DND-41 (cell line): ENCODE measurements at regions not wholly inside any gene's neighbourhood (a gene's known extent, or its start where the extent isn't known, plus 50 kb on each side); places are given as distances from the start of the nearest gene placed in this dataset.

Experiments used
- ATAC-seq: fragments of 200-7000 bp; cut with Tn5 transposase; 3 replicates; pipeline ENCODE4 v1.9.1; 2021; ENCODE audit warnings: low read depth; ENCODE audit not compliant: insufficient read depth
- DNase-seq: peaks from one replicate; pipeline ENCODE4 v3.0.0-alpha.2; 2020
- H2AFZ ChIP-seq: 2 replicates; pipeline ENCODE4 v1.6.0; 2012; ENCODE audit warnings: low read depth, low read length
- H3K27ac ChIP-seq: 2 replicates; pipeline ENCODE4 v1.5.1; 2012; ENCODE audit warnings: low read length, inconsistent platforms
- H3K27me3 ChIP-seq: fragments of 200-600 bp; sonication (generic); 2 replicates; pipeline ENCODE4 v1.6.0; 2012; ENCODE audit warnings: low read length, mild to moderate bottlenecking, inconsistent platforms; ENCODE audit not compliant: insufficient read depth, poor library complexity
- H3K36me3 ChIP-seq: 2 replicates; pipeline ENCODE4 v1.5.1; 2012; ENCODE audit warnings: low read length, inconsistent platforms; ENCODE audit not compliant: insufficient read depth
- H3K4me1 ChIP-seq: 2 replicates; pipeline ENCODE4 v1.5.1; 2012; ENCODE audit warnings: mild to moderate bottlenecking, low read length; ENCODE audit not compliant: insufficient read depth
- H3K4me2 ChIP-seq: 2 replicates; pipeline ENCODE4 v1.6.0; 2012; ENCODE audit warnings: mild to moderate bottlenecking, moderate library complexity, low read length, inconsistent platforms; ENCODE audit not compliant: insufficient read depth
- H3K4me3 ChIP-seq, 2 experiments: fragments of 200-600 bp in 1 of 2; shearing (Covaris generic) in 1 of 2; 2 replicates each; pipeline ENCODE4 v1.5.1; 2012 to 2016; ENCODE audit warnings: inconsistent platforms in 2 of 2, low read length in 2 of 2, mild to moderate bottlenecking in 2 of 2, low read depth in 1 of 2, moderate library complexity in 1 of 2
- H3K79me2 ChIP-seq: 2 replicates; pipeline ENCODE4 v1.6.0; 2012; ENCODE audit warnings: low read length, inconsistent platforms; ENCODE audit not compliant: insufficient read depth
- H3K9ac ChIP-seq: 2 replicates; pipeline ENCODE4 v1.6.0; 2012; ENCODE audit warnings: low read depth, mild to moderate bottlenecking, inconsistent platforms, low read length, moderate library complexity
- H3K9me3 ChIP-seq: 2 replicates; pipeline ENCODE4 v1.5.1; 2012; ENCODE audit warnings: low read length, moderate library complexity, mild to moderate bottlenecking, inconsistent platforms; ENCODE audit not compliant: insufficient read depth, severe bottlenecking
- H4K20me1 ChIP-seq: 2 replicates; pipeline ENCODE4 v1.6.0; 2012; ENCODE audit warnings: low read length; ENCODE audit not compliant: insufficient read depth
- CTCF ChIP-seq: IDR thresholded peaks from 2 replicates; pipeline ENCODE4 v1.5.1; 2012; ENCODE audit warnings: borderline replicate concordance, low read length, moderate library complexity, mild to moderate bottlenecking; ENCODE audit not compliant: poor library complexity, severe bottlenecking; ENCODE audit errors: extremely low read depth
- EZH2 ChIP-seq: IDR thresholded peaks from 3 replicates; pipeline ENCODE4 v1.6.1; 2012; ENCODE audit warnings: borderline replicate concordance, low read depth, mild to moderate bottlenecking, moderate library complexity, low read length, inconsistent platforms; ENCODE audit not compliant: severe bottlenecking

- no peak for TF ChIP-seq EZH2
- TF ChIP-seq CTCF, result no peak
- Histone ChIP-seq H3K27ac (no peak overlapping the region), H3K27me3 (no peaks in the 10 kb centered on the region), H3K36me3 (peaks cover 98% of the 10 kb centered on the region), H3K9ac (no peak overlapping the region), H3K4me3 (no peak overlapping the region), H3K79me2 (no peaks in the 10 kb centered on the region), H2AFZ (no peak overlapping the region), H3K4me1 (no peaks in the 10 kb centered on the region), H4K20me1 (no peaks in the 10 kb centered on the region), H3K9me3 (peaks cover 35% of the 10 kb centered on the region), H3K4me2 (no peak overlapping the region)
- no peak for DNase-seq
- ATAC-seq, result no peak
Observed at GRCh38 chr15:25087137-25087536, 132.3 kb downstream of the SNRPN start.

GRCh38 chr15:25088261-25088790 is 133.5 kb downstream of the SNRPN start:
- Histone ChIP-seq H3K27ac (no peak overlapping the region), H2AFZ (no peak overlapping the region), H3K36me3 (peaks cover 94% of the 10 kb centered on the region), H3K4me1 (no peaks in the 10 kb centered on the region), H3K4me2 (no peak overlapping the region), H3K9ac (no peak overlapping the region), H3K27me3 (no peaks in the 10 kb centered on the region), H4K20me1 (no peaks in the 10 kb centered on the region), H3K79me2 (no peaks in the 10 kb centered on the region), H3K4me3 (no peak overlapping the region), H3K9me3 (peaks cover 28% of the 10 kb centered on the region)
- ATAC-seq (no peak), DNase-seq (no peak)
- no peak for TF ChIP-seq EZH2

GRCh38 chr15:25089577-25089976 is 134.8 kb downstream of the SNRPN start:
- DNase-seq (no peak), ATAC-seq (no peak)
- no peak overlapping the region for H3K4me3 ChIP-seq
- H3K27ac ChIP-seq, result no peak overlapping the region
- H3K27me3 ChIP-seq, result no peaks in the 10 kb centered on the region
- H3K9ac ChIP-seq, result no peak overlapping the region
- H2AFZ ChIP-seq, result no peak overlapping the region
- no peaks in the 10 kb centered on the region for H4K20me1 ChIP-seq
- TF ChIP-seq CTCF, result no peak
- TF ChIP-seq EZH2, result no peak
- peaks cover 20% of the 10 kb centered on the region for H3K9me3 ChIP-seq
- peaks cover 94% of the 10 kb centered on the region for H3K36me3 ChIP-seq
- no peaks in the 10 kb centered on the region for H3K4me1 ChIP-seq
- H3K4me2 ChIP-seq, result no peak overlapping the region
- no peaks in the 10 kb centered on the region for H3K79me2 ChIP-seq

GRCh38 chr15:25090073-25090733 is 135.4 kb downstream of the SNRPN start:
- no peak overlapping the region for H3K9ac ChIP-seq
- no peak overlapping the region for H3K4me3 ChIP-seq
- H3K4me2 ChIP-seq, result no peak overlapping the region
- peaks cover 94% of the 10 kb centered on the region for H3K36me3 ChIP-seq
- H3K9me3 ChIP-seq, result peaks cover 16% of the 10 kb centered on the region
- H3K27me3 ChIP-seq, result no peaks in the 10 kb centered on the region
- H4K20me1 ChIP-seq, result no peaks in the 10 kb centered on the region
- DNase-seq (no peak), ATAC-seq (no peak)
- no peak overlapping the region for H3K27ac ChIP-seq
- no peak for TF ChIP-seq EZH2
- TF ChIP-seq CTCF, result no peak
- no peaks in the 10 kb centered on the region for H3K79me2 ChIP-seq
- H3K4me1 ChIP-seq, result no peaks in the 10 kb centered on the region
- H2AFZ ChIP-seq, result no peak overlapping the region
